ENCODE measurements at regions not wholly inside any gene's neighbourhood (a gene's known extent, or its start where the extent isn't known, plus 50 kb on each side); places are given as distances from the start of the nearest gene placed in this dataset.

GRCh38 chr2:106974891-106975290, 88.9 kb upstream of the ST6GAL2 start:
- TF ChIP-seq, protein P1, sequence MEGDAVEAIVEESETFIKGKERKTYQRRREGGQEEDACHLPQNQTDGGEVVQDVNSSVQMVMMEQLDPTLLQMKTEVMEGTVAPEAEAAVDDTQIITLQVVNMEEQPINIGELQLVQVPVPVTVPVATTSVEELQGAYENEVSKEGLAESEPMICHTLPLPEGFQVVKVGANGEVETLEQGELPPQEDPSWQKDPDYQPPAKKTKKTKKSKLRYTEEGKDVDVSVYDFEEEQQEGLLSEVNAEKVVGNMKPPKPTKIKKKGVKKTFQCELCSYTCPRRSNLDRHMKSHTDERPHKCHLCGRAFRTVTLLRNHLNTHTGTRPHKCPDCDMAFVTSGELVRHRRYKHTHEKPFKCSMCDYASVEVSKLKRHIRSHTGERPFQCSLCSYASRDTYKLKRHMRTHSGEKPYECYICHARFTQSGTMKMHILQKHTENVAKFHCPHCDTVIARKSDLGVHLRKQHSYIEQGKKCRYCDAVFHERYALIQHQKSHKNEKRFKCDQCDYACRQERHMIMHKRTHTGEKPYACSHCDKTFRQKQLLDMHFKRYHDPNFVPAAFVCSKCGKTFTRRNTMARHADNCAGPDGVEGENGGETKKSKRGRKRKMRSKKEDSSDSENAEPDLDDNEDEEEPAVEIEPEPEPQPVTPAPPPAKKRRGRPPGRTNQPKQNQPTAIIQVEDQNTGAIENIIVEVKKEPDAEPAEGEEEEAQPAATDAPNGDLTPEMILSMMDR (conservative IDR thresholded peaks at IDR 0.05; ENCODE audit: control insufficient read depth, insufficient read depth, low read depth, low read length): no peak
- H3K4me3 ChIP-seq (ENCODE audit: control insufficient read depth, low read depth, low read length): no peak overlapping the region
- DNase-seq (ENCODE audit: low read depth): no peak

DNA sequence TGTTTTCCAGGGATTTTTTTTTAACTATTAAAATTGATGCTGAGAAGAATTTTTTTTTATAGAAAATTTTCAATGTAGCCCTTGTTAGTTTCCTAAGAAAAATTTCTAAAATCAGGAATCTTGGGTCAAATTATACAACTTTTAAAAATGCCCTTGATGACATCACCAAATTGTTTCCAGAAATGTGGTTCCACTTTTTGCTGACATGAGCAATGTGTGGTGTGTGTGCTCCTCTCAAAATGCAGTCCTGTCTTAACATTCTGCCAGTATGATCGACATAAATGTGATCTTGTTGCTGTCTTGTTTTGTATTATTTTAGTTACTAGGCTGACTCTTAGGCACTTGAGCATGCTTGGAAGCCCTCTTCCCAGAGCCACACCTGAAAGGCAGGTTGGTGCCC, 89.7 kb upstream of the ST6GAL2 start:
- peak; percentile 19 for DNase-seq (ENCODE audit: low read depth)
- TF ChIP-seq, protein P1 (conservative IDR thresholded peaks at IDR 0.05; ENCODE audit: control insufficient read depth, insufficient read depth, low read depth, low read length): no peak
- H3K4me3 ChIP-seq (ENCODE audit: control insufficient read depth, low read depth, low read length): no peak overlapping the region

- TF ChIP-seq, protein P1 (conservative IDR thresholded peaks at IDR 0.05; ENCODE audit: control insufficient read depth, insufficient read depth, low read depth, low read length): no peak
- no peak overlapping the region for H3K4me3 ChIP-seq (ENCODE audit: control insufficient read depth, low read depth, low read length)
- no peak for DNase-seq (ENCODE audit: low read depth)
Observed at GRCh38 chr2:106976548-106976947, 90.6 kb upstream of the ST6GAL2 start.

DNA sequence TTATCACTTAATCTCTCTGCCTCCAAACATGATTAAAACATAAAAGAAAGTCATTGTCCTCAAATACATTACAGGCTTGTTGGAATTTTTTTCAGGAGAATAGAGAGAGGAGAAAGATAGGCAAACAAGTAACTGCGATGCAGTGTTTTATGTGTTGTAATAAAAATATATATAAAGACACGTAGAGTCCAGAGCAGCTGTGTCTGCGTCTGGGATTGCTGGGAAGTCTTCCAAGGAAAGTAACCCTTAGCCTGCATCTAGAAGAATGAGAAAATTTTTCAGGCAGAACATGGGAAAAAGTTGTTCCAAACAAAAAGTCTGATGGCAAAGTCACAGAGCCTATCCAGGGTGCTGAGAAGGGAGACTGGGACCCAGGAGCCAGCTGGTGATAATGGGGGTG, 91.8 kb upstream of the ST6GAL2 start:
- no peak overlapping the region for H3K4me3 ChIP-seq (ENCODE audit: control insufficient read depth, low read depth, low read length)
- TF ChIP-seq, protein P1 (conservative IDR thresholded peaks at IDR 0.05; ENCODE audit: control insufficient read depth, insufficient read depth, low read depth, low read length): no peak
- DNase-seq (ENCODE audit: low read depth): peak; percentile 66

DNA sequence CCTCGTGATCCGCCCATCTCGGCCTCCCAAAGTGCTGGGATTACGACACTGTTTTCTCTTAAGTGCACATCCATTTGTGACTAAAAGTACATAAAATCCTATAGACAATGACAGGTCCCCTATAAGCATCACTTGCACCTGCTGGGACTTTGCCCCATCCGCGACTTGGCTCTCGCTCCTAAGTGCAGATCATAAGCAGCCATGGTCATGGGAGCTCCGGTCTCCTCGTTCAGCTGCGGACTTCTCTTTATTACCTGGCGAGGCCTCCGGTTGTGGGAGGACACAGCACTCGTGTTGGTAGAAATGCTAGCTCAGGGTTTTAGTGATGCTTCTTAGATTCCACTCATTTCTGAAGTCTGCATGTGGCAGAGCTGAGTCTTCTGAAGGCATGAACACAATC, 92.7 kb upstream of the ST6GAL2 start:
- H3K4me3 ChIP-seq (ENCODE audit: control insufficient read depth, low read depth, low read length): no peak overlapping the region
- no peak for DNase-seq (ENCODE audit: low read depth)
- TF ChIP-seq, protein P1 (conservative IDR thresholded peaks at IDR 0.05; ENCODE audit: control insufficient read depth, insufficient read depth, low read depth, low read length): no peak

DNA sequence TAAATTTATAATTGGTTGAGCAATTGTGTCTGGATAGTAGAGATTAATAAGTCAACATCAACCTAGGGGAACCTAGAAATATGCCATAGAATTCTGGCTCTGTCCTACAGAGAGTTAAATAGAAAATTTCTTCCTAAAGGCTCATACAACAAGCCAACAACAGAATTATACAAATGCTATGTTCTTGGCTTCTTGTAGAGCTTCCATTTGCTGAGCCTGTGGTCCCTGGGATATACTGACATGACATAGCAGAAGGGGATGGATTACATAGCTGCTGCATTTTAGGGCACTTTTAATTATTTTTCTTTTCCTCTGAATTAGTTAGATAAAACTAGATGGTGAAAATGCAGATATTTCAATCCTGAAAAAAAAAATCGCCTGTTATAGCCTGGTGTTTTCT, 95.5 kb upstream of the ST6GAL2 start:
- DNase-seq (ENCODE audit: low read depth): no peak
- TF ChIP-seq, protein P1 (conservative IDR thresholded peaks at IDR 0.05; ENCODE audit: control insufficient read depth, insufficient read depth, low read depth, low read length): no peak
- H3K4me3 ChIP-seq (ENCODE audit: control insufficient read depth, low read depth, low read length): no peak overlapping the region

DNA sequence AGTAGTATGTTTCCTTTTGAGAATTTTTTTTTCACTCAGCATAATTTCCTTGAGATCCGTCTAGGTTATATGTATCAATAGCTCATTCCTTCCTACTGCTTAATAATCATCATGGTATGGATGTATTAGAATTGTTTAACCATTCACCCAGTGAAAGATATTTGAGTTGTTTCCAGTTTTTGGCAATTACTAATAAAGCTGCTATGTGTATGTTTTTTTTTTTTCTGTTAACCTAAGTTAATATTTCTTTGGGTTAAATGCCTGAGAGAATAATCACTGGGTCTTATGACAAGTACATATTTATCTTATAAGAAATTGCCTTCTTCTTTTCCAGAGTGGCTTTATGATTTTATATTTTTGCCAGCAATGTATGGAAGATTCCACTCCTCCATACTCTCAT, 96.4 kb upstream of the ST6GAL2 start:
- TF ChIP-seq, protein P1 (conservative IDR thresholded peaks at IDR 0.05; ENCODE audit: control insufficient read depth, insufficient read depth, low read depth, low read length): no peak
- peak; percentile 39 for DNase-seq (ENCODE audit: low read depth)
- H3K4me3 ChIP-seq (ENCODE audit: control insufficient read depth, low read depth, low read length): no peak overlapping the region

All from fibroblast of mammary gland (primary cell).